NCI-H128 (cell line): ENCODE measurements at regions not wholly inside any gene's neighbourhood (a gene's known extent, or its start where the extent isn't known, plus 50 kb on each side); places are given as distances from the start of the nearest gene placed in this dataset.

Experiments used
- DNase-seq: peaks from one replicate; lab custom pipeline; 2025; ENCODE audit not compliant: unreplicated experiment; lab: John Stamatoyannopoulos, UW

DNA sequence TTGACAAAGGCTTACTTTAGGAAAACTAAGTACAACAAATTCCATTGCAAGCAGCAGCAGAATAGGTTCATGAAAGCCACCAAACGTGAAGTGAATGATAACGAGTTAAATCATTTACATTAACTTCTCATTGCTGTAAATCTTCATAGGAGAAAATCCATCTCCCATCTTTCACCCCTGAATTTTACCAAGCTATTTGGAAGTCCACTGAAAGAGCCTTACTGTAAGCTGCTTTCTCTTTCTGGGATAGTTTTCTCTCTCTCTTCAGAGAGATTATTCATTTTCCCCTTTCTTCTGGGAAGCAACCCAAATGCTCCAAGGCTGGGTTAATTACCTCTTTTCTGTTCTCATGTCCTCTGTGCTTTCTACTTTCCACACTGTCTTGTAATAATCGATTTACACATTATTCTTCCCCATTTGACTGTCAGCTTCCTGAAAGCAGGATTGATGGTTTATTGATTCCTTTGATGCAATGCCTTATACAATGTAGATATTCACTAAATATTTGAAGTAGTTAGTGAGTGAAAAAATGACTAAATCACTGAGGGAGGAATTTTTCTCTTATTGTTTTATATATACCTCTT, 914.3 kb upstream of the ARPP21 start:
- no peak for DNase-seq

GRCh38 chr3:34725774-34726173, 913.6 kb upstream of the ARPP21 start:
- no peak for DNase-seq

DNA sequence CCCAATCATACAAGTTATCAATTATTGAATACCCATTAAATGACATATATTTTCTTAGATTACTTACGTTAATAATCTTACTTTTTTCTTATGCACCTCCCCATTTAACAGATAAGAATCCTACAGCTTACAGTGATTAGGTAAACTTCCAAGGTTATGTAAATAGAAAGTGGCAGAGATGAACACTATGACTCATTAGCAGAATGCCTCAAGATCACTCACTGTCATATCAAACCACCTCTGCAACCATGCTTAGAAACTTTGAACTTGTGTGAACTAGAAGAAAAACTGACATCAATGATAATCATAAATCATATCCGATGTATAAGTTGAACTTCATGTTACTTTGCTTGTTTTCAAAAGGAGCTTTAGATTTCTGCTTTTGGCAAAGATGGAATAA, 911.6 kb upstream of the ARPP21 start:
- DNase-seq: no peak

GRCh38 chr3:34742151-34742550, 897.2 kb upstream of the ARPP21 start:
- no peak for DNase-seq

GRCh38 chr3:34758630-34759261, 880.6 kb upstream of the ARPP21 start:
- DNase-seq: no peak

DNA sequence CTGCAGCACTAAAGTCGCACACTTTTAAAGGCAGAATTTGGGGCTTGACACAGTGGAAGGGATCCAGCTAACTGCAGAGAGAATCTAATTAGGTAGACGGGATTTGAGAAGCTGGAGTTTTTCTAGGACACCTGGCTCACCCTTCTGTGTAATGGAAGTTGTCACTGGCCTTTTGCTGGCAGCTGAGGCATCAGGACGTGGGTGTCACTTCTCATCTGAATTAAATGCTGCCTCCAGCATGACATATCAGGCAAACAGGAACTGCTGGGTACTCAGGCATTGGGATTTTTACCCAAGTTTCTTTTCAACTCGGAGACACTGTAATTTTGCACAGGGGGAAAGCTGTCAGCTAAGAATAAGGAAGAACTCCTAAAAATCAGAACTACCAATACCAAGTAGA, 861.9 kb upstream of the ARPP21 start:
- DNase-seq: no peak

- no peak for DNase-seq
These were observed 860.2 kb upstream of the ARPP21 start for GRCh38 chr3:34779092-34779491.

- no peak for DNase-seq
These were observed 859.0 kb upstream of the ARPP21 start for GRCh38 chr3:34780294-34780693.

DNA sequence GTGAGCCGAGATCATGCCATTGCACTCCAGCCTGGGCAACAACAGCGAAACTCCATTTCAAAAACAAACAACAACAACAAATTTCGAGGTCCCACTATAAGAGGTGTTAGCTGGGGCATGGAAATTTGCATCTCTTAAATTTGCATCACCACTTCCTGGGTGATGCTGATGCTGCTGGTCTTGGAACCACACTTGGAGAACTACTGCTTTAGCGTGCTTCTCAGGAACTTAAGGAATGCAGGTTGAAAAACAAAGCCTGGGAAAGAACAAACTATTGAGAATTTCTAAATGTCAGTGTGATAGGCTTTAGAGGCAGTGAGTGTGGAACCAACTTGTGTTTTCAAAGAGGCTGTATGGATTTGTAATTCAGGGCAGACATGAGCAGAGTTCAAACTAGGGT, 858.4 kb upstream of the ARPP21 start:
- DNase-seq: no peak

- DNase-seq: no peak
These were observed 856.5 kb upstream of the ARPP21 start for GRCh38 chr3:34782871-34783270.

GRCh38 chr3:34783876-34784275, 855.4 kb upstream of the ARPP21 start:
- no peak for DNase-seq

- DNase-seq: no peak
These were observed 846.3 kb upstream of the ARPP21 start for GRCh38 chr3:34793057-34793456.

DNA sequence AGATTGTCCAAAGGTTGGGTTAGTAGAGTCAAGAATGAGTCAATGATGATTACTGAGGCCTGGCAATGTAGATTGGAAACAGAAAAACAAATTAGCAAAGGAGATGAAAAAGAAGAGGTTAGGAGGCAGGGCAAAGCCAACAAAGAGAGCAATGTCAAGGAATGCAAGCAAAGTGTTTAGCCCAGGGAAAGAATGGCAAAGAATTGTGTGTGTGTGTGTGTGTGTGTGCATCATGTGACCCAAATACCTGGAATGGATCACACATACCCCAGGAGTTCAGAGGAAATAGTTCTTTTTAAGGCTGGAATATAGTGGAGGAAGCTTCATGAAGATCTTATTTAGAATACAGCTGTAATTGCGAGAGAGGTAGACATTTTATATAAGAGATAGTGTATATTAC, 831.7 kb upstream of the ARPP21 start:
- DNase-seq: no peak

- no peak for DNase-seq
These were observed 831.0 kb upstream of the ARPP21 start for GRCh38 chr3:34808287-34808686.

DNA sequence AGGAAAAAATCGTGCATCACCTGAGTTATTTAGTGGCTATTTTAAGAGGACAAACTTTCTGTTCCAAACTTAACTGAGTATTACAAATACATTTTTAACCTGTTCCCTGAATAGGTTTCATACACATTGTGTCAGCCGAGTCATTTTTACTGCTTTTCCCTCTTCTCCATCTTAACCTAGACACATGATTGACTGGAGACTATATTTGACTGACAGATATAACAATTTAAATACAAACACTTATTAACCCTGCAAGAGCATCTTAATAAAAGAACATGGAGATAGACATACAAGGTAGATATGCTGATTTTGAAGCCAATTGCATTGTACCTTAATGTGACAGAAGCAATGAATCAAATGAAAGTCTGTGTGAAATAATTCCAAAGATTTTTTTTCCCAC, 810.5 kb upstream of the ARPP21 start:
- no peak for DNase-seq

GRCh38 chr3:34832865-34833508, 806.3 kb upstream of the ARPP21 start:
- DNase-seq: no peak

- no peak for DNase-seq
These were observed 801.2 kb upstream of the ARPP21 start for GRCh38 chr3:34837848-34838741.

DNA sequence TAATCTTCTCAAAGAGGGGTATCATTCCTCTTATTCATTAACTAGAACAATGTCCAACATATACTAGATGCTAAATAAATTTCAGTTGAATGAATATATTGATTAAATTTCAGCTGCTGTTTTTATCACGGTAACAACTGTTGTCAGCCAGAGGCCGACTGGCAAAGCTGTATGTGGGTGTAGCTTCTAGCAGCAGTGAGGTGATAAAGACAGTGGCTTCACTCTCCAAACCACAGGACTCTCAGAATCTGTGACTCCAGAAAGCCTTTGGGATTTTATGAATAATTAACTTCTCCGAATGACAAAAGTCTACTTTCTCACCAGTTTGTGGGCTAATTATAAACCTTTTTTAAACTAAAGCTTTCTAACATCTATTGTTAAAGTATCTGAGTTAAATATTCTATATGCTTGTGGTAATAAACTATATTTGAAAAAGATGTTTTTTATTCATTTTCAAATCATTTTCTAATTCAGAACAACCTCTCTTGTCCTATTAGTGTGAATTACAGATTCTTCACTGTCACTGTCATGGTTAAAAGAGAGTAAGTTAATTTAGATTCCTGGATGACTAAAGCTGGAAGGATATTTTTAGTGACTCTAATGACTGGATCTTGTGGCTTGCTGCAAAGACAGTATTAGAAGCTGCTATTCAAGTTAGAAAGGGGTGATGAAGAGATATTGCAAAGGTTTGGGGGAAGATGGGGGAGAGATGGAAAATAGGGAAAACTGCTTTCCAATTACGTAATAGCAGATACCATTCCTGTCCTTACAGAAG, 796.4 kb upstream of the ARPP21 start:
- no peak for DNase-seq

GRCh38 chr3:34844323-34844620, 795.1 kb upstream of the ARPP21 start:
- DNase-seq: no peak

DNA sequence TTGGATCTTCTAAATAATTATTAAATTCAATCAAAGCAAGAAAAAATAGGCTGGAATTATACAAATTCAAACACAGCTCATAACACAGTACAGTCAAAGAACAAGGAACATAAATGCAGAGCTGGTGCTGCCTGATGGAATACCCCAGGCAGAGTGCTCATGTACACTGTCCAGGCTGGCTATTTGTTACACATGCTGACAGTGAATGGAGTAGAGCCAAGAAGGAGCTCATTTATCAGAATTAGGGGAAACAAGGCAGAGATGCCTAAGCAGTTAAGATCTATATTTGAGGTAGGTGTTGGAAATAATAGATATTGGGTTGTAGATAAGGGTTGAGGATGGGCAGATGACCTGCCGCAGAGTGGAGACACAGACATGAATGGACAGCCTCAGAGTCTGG, 788.2 kb upstream of the ARPP21 start:
- no peak for DNase-seq

GRCh38 chr3:34852844-34853439, 786.4 kb upstream of the ARPP21 start:
- DNase-seq: no peak
